ENCODE measurements at regions not wholly inside any gene's neighbourhood (a gene's known extent, or its start where the extent isn't known, plus 50 kb on each side); places are given as distances from the start of the nearest gene placed in this dataset.

DNA sequence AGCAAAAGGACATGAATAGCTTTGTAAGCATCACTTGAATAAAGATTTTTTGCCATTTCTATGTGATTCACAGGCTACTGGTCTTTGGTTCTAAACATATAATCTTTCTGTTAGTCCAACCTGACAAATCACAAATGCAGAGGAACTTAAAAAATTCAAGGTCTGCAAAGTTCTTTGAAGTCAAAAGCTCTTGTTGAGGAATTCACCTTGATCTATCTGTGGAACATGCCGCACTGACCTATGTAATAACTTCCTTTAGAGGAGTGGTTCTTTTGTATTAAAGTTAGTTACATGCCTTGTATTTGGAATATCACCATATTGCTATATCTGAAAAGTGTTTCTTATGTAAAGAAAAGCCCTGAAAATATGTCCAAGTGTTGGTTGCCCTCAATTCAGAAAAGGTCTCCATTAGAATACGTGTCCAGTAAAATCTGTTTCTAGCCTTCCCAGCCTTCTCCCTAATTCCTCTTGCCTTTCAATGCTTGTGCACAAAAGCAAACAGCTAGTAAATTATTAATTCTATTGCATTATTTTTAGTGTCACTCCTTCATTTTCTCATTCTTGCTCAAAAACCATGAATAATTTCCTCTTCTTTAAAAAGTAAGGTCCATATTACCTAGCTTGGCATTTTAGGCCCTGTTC, 1192.8 kb downstream of the FLRT2 start:
- no peak for DNase-seq (ENCODE audit: low spot score)

DNA sequence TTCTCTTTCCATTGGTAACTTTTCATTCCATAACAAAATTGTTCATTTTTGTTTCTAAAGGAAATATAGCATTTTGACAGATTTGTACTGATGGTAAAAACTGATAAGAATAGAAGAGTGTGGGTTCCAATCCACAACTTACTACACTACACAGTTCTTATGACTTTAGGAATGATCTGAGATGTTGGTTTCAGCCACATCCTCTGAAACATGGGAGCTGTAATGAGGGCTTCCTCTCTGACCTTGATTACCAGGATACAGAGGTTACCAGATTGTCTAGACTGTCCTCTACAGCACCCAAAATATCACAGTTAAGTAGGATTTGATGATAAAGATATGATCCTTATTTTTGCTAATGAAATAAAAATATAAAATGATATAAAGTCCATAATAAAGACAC, 1184.6 kb downstream of the FLRT2 start:
- no peak for DNase-seq (ENCODE audit: low spot score)

GRCh38 chr14:86714153-86714552, 1184.2 kb downstream of the FLRT2 start:
- DNase-seq (ENCODE audit: low spot score), result no peak

DNA sequence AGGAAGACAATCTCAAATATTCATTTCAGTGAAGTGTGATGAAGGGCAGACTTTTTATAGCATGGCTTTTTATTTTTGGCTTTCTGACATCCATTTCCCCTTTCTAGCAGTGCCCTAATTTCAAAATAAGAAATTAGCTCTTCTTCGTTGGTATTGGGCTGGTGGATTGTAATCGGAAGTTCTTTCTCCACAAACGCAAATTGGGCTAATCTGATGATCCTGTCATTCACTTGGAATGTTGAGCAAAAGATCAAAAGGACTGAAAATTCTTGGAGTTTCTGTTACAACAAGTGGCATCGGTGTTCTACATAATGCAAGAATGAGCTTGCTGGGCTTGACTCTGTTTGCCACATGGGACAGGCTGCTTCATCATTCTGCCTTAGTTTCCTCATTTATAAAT, 1182.8 kb downstream of the FLRT2 start:
- DNase-seq (ENCODE audit: low spot score), result no peak

- no peak for DNase-seq (ENCODE audit: low spot score)
Observed at GRCh38 chr14:86712176-86712575, 1182.2 kb downstream of the FLRT2 start.

DNA sequence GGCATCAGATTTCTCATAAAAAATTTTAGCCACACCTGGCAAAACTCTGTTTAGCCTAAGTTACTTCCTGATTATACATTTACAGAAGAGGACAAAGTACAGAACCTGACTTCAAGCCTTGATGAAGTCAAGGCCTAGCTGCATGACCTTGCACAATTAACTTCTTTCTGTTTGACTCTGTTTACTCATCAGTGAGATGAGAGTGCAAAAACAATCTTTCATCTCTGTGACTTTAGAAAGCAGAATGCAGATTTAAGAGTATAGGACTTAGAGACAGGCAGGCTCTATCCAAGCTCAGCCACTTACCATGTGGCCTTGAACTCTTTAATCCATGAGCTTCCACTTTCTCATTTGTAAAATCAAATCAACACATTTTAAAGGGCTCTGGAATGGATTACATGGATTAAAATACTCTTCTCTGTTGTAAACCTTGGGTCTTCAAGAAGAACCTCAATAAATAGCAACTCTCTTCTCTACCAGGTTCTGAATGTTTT, 1178.9 kb downstream of the FLRT2 start:
- DNase-seq (ENCODE audit: low spot score), result no peak

- DNase-seq (ENCODE audit: low spot score), result no peak
Observed at GRCh38 chr14:86707071-86707470, 1177.1 kb downstream of the FLRT2 start.

DNA sequence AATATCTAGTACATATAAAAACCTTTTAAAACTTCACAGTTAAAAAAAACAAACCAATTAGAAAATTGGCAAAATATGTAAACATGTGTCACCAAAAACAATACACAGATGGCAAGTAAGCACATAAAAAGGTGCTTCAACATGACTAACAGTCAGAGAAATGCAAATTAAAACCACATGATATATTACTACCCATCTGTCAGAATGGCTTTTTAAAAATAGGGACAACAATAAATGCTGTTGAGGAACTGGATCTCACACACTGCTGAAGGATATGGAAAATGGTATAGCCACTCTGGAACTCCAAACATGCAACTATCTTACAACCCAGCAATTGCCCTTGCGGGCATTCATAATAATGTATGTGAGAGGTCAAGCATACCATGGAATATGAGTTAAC, 1153.6 kb downstream of the FLRT2 start:
- no peak for DNase-seq (ENCODE audit: low spot score)

GRCh38 chr14:86675059-86675458, 1145.1 kb downstream of the FLRT2 start:
- DNase-seq (ENCODE audit: low spot score), result no peak

GRCh38 chr14:86673523-86673969, 1143.6 kb downstream of the FLRT2 start:
- no peak for DNase-seq (ENCODE audit: low spot score)

DNA sequence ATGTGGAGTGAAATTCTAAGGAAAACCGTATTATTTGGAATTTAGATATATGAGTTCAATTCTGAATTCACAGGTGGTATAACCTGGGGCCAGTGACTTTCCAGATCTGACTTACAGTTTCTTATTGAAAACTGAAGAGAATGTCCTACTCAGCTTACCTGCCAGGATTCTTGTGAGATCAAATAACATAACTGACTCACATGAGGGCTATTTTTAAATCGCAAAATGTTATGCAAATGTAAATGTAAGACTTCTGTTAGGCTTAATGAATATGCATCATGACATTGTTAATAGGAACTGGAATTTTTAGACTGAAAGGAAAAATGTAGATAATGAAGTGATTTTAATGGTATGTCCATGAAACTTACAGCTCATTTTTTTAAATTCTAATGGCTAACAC, 1142.1 kb downstream of the FLRT2 start:
- DNase-seq (ENCODE audit: low spot score), result no peak

GRCh38 chr14:86665975-86666374, 1136.0 kb downstream of the FLRT2 start:
- no peak for DNase-seq (ENCODE audit: low spot score)

GRCh38 chr14:86662334-86662733, 1132.4 kb downstream of the FLRT2 start:
- no peak for DNase-seq (ENCODE audit: low spot score)

DNA sequence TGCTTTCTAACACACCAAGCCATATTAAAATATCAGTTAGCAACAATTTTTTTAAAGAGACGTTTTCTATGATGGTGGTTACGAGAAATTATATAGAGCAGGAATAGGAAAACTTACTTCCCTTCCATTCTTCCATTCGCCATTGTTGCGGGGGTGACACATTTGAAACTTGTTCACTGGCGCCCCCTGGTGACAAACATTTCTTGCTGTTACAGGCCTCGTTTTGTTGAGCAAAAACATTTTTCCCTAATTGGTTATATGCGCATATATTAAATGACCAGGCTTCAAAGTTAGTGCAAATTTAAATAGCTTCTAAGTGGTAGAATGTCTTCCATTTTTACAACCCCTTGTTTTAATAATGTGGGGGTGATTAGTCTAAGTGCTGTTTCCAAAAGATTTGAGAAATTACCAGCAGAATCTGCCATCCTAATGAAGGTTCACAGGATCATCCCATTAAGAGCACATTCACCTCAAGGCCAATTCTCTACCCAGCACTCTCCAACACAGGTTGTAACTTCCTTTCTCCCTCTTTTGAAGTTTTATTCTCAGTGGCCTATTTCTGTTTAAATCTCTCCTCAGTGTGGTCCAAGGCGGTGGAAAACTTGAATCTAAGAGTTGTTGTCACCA, 1124.7 kb downstream of the FLRT2 start:
- peak; percentile 12 for DNase-seq (ENCODE audit: low spot score)

- no peak for DNase-seq (ENCODE audit: low spot score)
Observed at GRCh38 chr14:86652526-86652925, 1122.6 kb downstream of the FLRT2 start.

GRCh38 chr14:86646696-86647690, 1117.0 kb downstream of the FLRT2 start:
- no peak for DNase-seq (ENCODE audit: low spot score)

DNA sequence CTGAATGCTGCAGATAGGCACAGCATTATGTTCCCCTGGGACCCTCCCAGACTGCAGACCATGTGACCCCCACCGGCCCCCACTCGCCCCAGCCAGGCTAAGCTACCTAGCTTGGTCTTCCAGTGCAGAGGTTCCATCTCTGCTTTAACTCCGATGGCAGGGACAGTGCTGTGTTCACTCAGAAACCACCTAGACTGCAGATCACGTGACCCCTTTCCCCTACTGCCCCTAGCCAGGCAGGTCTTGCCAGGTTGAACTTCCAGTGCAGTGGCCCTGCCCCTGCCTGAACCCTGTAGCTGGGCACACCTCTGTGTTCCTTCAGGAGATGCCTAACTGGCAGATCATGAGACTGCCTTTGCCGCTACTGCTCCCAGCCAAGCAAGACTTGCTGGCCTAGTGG, 1116.2 kb downstream of the FLRT2 start:
- no peak for DNase-seq (ENCODE audit: low spot score)

- no peak for DNase-seq (ENCODE audit: low spot score)
Observed at GRCh38 chr14:86641310-86641709, 1111.4 kb downstream of the FLRT2 start.

DNA sequence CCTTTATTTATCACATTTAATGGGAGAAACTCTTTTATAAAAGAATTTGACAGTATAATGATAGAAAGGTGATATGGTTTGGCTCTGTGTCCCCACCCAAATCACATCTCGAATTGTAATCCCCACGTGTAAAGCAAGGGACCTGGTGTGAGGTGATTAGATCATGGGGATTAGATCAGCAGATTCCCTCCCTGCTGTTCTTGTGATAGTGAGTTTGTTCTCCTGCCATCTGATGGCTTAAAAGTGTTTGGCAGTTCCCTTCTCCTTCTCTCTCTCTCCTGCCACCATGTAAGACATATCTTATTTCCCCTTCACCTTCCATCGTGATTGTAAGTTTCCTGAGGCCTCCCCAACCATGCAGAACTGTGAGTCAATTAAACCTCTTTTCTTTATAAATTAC, 1110.3 kb downstream of the FLRT2 start:
- no peak for DNase-seq (ENCODE audit: low spot score)

DNA sequence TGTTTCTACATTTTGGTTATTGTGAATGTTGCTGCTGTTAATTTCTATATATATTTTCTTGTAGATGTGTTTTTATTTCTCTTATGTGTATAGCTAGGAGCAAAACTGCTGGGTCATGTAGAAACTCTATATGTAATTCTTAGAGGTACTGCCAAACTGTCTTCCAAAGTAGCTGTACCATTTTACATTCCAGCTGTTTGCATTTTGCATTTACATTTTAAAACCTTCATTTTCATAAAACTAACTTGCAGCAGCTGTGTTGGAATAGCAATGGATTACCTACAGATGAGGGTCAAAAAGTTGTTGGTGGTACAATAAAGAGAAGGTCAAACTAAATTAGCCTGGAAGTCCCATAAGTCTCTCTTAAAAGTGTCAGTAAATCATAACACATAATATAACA, 1109.7 kb downstream of the FLRT2 start:
- DNase-seq (ENCODE audit: low spot score), result no peak

DNA sequence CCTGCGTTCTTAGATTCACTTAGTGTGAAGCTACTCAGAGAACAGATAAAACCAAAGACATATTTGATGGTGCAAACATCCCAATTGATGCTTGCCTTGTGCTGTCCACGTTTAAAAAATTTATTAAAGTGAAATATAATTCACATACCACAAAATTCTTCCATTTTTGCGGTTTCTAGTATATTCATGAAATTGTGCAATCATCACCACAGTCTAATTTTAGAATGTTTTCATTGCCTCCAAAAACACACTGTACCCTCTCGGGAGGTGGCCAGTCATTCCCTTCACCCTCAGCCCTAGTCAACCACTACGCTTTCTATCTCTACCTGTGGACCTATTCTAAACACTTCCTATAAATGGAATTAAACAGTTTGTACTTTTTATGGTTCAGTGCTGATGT, 1109.2 kb downstream of the FLRT2 start:
- DNase-seq (ENCODE audit: low spot score), result peak; percentile 15

DNA sequence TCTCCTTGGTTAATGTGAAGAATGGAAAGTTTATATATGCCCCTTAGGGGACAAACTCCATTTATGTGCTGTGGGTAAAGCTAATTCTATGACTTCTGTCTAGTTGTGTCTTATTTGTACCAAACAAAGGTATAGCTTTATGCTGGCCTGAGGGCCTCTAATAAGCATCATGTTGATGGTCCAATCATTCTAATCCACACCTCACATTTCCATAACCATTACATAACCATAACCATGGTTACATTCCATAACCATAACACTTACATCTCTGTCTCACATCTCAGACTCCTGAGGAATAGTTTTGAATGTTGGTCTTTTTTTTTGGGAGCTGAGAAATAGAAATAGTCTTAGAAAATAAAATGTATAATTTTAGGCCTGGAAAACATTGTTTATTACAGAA, 1097.1 kb downstream of the FLRT2 start:
- DNase-seq (ENCODE audit: low spot score), result no peak

DNA sequence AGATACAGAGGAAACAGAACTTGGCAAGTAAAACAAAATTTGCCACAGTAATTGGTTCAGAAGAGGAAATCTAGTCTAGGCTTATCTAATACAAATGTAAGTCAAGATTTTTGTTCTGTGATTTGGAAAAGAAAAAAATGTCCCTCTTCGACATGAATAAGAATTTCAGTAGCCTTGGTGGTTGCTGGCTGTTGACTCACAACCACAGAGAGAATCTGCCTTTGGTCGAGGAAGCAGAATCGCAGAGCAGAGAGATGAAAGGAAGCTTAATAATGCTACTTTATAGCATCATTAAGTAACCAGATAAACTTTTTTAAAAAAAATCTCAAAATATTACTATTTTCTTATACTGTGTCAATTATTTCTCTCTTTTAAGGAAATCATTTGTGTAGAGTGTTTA, 1096.6 kb downstream of the FLRT2 start:
- DNase-seq (ENCODE audit: low spot score), result peak; percentile 63

Data from AG20443 (cell line).